MCF 10A (cell line): ENCODE measurements at regions not wholly inside any gene's neighbourhood (a gene's known extent, or its start where the extent isn't known, plus 50 kb on each side); places are given as distances from the start of the nearest gene placed in this dataset.

ENCODE experiments used
- BruUV-seq: library from RNA; stranded (reverse); fragments of 400-500 nt; replicated peaks from 2 replicates; lab custom pipeline; 2021; lab: Mats Ljungman, UMichigan
- CTCF ChIA-PET: fragments of 300-600 bp; sonication (Branson Sonifier 250); formaldehyde crosslinking; extraction: SDS; loops from one replicate; lab custom pipeline; 2021; ENCODE audit warnings: antibody characterized with exemption, inconsistent platforms; lab: Yijun Ruan, JAX
- POLR2A ChIA-PET: fragments of 300-600, 350-650 bp; sonication (Branson Sonifier 250); formaldehyde crosslinking; extraction: SDS; loops from one replicate; lab custom pipeline; 2020; ENCODE audit warnings: antibody characterized with exemption, inconsistent platforms; lab: Yijun Ruan, JAX
- DNase-seq: peaks from one replicate; pipeline ENCODE4 v3.0.0-alpha.2; 2018; ENCODE audit not compliant: unreplicated experiment
- H3K27ac Mint-ChIP-seq: one replicate; pipeline ENCODE4 v1.8.0; 2022; ENCODE audit warnings: mild to moderate bottlenecking, low read depth, mixed read lengths; ENCODE audit not compliant: unreplicated experiment
- H3K27me3 Mint-ChIP-seq: one replicate; pipeline ENCODE4 v1.8.0; 2022; ENCODE audit warnings: mixed read lengths; ENCODE audit not compliant: insufficient read depth, unreplicated experiment
- H3K36me3 Mint-ChIP-seq: one replicate; pipeline ENCODE4 v1.8.0; 2022; ENCODE audit warnings: mild to moderate bottlenecking, moderate library complexity, mixed read lengths; ENCODE audit not compliant: insufficient read depth, unreplicated experiment
- H3K4me1 Mint-ChIP-seq: one replicate; pipeline ENCODE4 v1.8.0; 2022; ENCODE audit warnings: mixed read lengths; ENCODE audit not compliant: insufficient read depth, unreplicated experiment
- H3K4me3 Mint-ChIP-seq: one replicate; pipeline ENCODE4 v1.8.0; 2022; ENCODE audit warnings: mild to moderate bottlenecking, moderate library complexity, mixed read lengths; ENCODE audit not compliant: unreplicated experiment
- H3K9me3 Mint-ChIP-seq: one replicate; pipeline ENCODE4 v1.8.0; 2022; ENCODE audit warnings: mixed read lengths; ENCODE audit not compliant: unreplicated experiment
- CTCF ChIP-seq: fragments of 200-600 bp; IDR thresholded peaks from one replicate; pipeline ENCODE4 v1.8.0; 2022; ENCODE audit warnings: antibody characterized with exemption, mild to moderate bottlenecking; ENCODE audit not compliant: unreplicated experiment
- intact Hi-C: fragments of 100-400 bp; cut with micrococcal nuclease; formaldehyde crosslinking; loops from 2 replicates; pipeline ENCODE4 v1.14.1; 2022

- Mint-ChIP-seq H3K9me3 (no peaks in the 10 kb centered on the region), H3K27me3 (peaks cover 24% of the 10 kb centered on the region), H3K27ac (no peak overlapping the region), H3K4me1 (no peaks in the 10 kb centered on the region), H3K36me3 (no peaks in the 10 kb centered on the region), H3K4me3 (no peak overlapping the region)
- intact Hi-C loops: no loop called here
- no TSS peak for BruUV-seq
- ChIA-PET POLR2A (no interaction called here), CTCF (no interaction called here)
- no peak for TF ChIP-seq CTCF
- DNase-seq: no peak
Observed at GRCh38 chr6:98640366-98640765, 194.0 kb upstream of the POU3F2 start.

DNA sequence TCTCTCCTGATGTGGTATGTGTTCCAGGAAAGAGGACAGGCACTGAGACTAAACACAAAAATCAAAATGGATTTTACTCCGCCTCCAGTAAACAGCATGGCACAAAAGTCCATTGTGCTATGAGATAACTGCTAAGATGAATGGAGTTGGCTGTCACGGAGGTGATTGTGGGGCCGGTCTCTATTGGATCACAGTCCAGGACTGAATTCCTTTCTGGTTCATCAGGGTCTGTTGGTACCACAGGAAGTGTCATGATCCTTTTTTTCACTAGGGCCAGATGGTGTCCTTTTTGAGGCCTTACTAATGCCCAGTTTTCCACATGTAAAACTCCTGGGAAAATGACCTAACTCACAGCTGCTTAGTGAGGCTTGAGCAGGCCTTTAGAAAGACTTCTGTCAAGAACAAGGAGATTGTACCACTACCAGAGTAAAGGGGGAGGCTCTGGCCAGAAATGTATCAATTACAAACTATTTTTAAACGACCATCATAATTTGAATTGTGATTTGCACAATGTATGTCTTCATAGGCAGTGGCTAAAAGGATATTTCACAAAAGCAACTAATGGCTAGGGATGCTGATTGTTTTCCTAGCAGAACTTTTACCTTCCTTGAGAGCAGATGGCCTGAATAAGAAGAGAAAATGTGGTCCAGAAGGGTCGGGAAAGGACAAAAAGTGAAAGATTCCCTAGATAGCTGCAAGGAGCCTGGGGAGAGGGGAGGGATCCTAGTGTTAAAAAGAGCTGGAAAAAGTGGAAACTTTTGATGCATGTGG, 192.2 kb upstream of the POU3F2 start:
- BruUV-seq: no TSS peak
- Mint-ChIP-seq H3K4me1 (no peaks in the 10 kb centered on the region), H3K36me3 (no peaks in the 10 kb centered on the region), H3K9me3 (no peaks in the 10 kb centered on the region), H3K4me3 (no peak overlapping the region), H3K27me3 (peaks cover 15% of the 10 kb centered on the region), H3K27ac (no peak overlapping the region)
- CTCF ChIA-PET: interaction anchor here (0.5 kb wide), 1 partner anchor 1204 kb away, joined by 4 read pairs; no protein-coding TSS in a partner anchor
- no peak for DNase-seq
- POLR2A ChIA-PET: no interaction called here
- no peak for TF ChIP-seq CTCF
- intact Hi-C loops: no loop called here

DNA sequence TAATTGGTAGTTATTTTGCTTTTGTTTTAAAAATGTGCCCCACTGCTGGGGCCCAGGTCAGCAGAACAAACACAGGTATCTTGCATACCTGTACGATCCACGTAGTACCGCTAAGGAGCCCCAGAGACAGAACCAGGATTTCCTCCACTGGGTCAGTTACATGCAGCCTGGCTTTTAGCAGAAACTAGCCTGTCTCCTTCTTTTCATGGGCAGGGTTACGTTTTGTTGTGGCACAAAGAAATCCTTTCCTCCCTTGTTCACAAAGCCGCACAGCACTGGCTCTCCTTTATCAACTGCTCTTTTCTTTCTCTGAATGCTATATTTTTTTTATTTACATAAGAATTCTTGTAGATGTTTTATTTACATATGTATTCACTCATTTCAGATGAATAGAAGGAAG, 190.3 kb upstream of the POU3F2 start:
- Mint-ChIP-seq H3K4me3 (no peak overlapping the region), H3K27me3 (peaks cover 15% of the 10 kb centered on the region), H3K9me3 (no peaks in the 10 kb centered on the region), H3K4me1 (no peaks in the 10 kb centered on the region), H3K27ac (no peak overlapping the region), H3K36me3 (no peaks in the 10 kb centered on the region)
- no peak for DNase-seq
- POLR2A ChIA-PET: no interaction called here
- CTCF ChIA-PET: no interaction called here
- intact Hi-C loops: no loop called here
- TF ChIP-seq CTCF: no peak
- no TSS peak for BruUV-seq

- Mint-ChIP-seq H3K27me3 (no peaks in the 10 kb centered on the region), H3K27ac (no peak overlapping the region), H3K4me3 (no peak overlapping the region), H3K9me3 (no peaks in the 10 kb centered on the region), H3K36me3 (no peaks in the 10 kb centered on the region), H3K4me1 (no peaks in the 10 kb centered on the region)
- POLR2A ChIA-PET: no interaction called here
- no TSS peak for BruUV-seq
- TF ChIP-seq CTCF: no peak
- DNase-seq: no peak
- CTCF ChIA-PET: no interaction called here
- intact Hi-C loops: no loop called here
Observed at GRCh38 chr6:98648211-98648914, 186.0 kb upstream of the POU3F2 start.
